ENCODE measurements at regions not wholly inside any gene's neighbourhood (a gene's known extent, or its start where the extent isn't known, plus 50 kb on each side); places are given as distances from the start of the nearest gene placed in this dataset.

- H3K4ac ChIP-seq (replicated peaks; ENCODE audit: insufficient read length, low read depth, low read length) = no peak overlapping the region
- no peak overlapping the region for H3K56ac ChIP-seq (replicated peaks; ENCODE audit: insufficient read length, low read depth, low read length)
- no peaks in the 10 kb centered on the region for H3K27me3 ChIP-seq (replicated peaks in 1 of 4; ENCODE audit: control insufficient read depth in 3 of 4, extremely low read depth in 1 of 4, insufficient read depth in 3 of 4, low read length in 3 of 4)
- 90% methylated on average over 2 of the region's 2 CpGs; no CpG with 5 or more reads in 1 of the 2 experiments for whole genome bisulfite sequencing, 2 experiments (ENCODE audit: extremely low coverage in 1 of 2, insufficient coverage in 1 of 2, insufficient read length in 1 of 2, insufficient replicate concordance in 2 of 2, low coverage in 1 of 2, low lambda C conversion rate in 2 of 2, missing lambda C conversion rate in 1 of 2)
- H3K4me3 ChIP-seq (ENCODE audit: extremely low read depth in 1 of 4, insufficient read depth in 2 of 4, low read depth in 3 of 4, low read length in 4 of 4) = no peak overlapping the region
- H4K91ac ChIP-seq (replicated peaks; ENCODE audit: insufficient read length, low read length) = no peak overlapping the region
- H3K27ac ChIP-seq (ENCODE audit: low read depth, low read length) = no peak overlapping the region
- H4K5ac ChIP-seq (ENCODE audit: insufficient read length, low read depth, low read length) = no peak overlapping the region
- no peak overlapping the region for H3K4me2 ChIP-seq (ENCODE audit: insufficient read depth in 1 of 2, low read depth in 2 of 2, low read length in 2 of 2)
- H4K20me1 ChIP-seq (replicated peaks in 1 of 2; ENCODE audit: control insufficient read depth in 1 of 2, insufficient read depth in 2 of 2, low read length in 2 of 2) = no peaks in the 10 kb centered on the region
- H3K36me3 ChIP-seq (ENCODE audit: control insufficient read depth in 2 of 4, insufficient read depth in 4 of 4, low read length in 3 of 4) = no peaks in the 10 kb centered on the region
- H2BK12ac ChIP-seq (ENCODE audit: low read depth, low read length) = no peak overlapping the region
- H3K79me1 ChIP-seq (ENCODE audit: low read depth, low read length) = no peaks in the 10 kb centered on the region
- DNase-seq (ENCODE audit: low read depth in 1 of 2, low spot score in 2 of 2) (no peak), FAIRE-seq (no peak)
- no peak for TF ChIP-seq HDAC2 (IDR thresholded peaks at IDR 0.05; ENCODE audit: borderline replicate concordance in 1 of 2, low read depth in 2 of 2, low read length in 2 of 2)
- TF ChIP-seq TCF12 (IDR thresholded peaks at IDR 0.05; ENCODE audit: low read depth, low read length) = no peak
- no peak for TF ChIP-seq ASH2L (IDR thresholded peaks at IDR 0.05; ENCODE audit: low read length)
- TF ChIP-seq TBP (IDR thresholded peaks at IDR 0.05; ENCODE audit: low read depth, low read length) = no peak
- TF ChIP-seq POLR2AphosphoS5 (IDR thresholded peaks at IDR 0.05; ENCODE audit: low read depth, low read length) = no peak
- no peak for TF ChIP-seq MAX (IDR thresholded peaks at IDR 0.05)
- no peak for TF ChIP-seq EP300 (IDR thresholded peaks at IDR 0.05; ENCODE audit: borderline replicate concordance in 1 of 2, low read depth in 2 of 2, low read length in 2 of 2)
- no peak for TF ChIP-seq CREB1 (IDR thresholded peaks at IDR 0.05)
- no peak for TF ChIP-seq CEBPB (IDR thresholded peaks at IDR 0.05; ENCODE audit: low read depth, low read length)
- no peak for TF ChIP-seq SIX5 (IDR thresholded peaks at IDR 0.05; ENCODE audit: low read depth, low read length)
- H3K4me1 ChIP-seq (replicated peaks in 1 of 4; ENCODE audit: control insufficient read depth in 3 of 4, insufficient read depth in 4 of 4, low read length in 3 of 4) = no peaks in the 10 kb centered on the region
- ChIA-PET POLR2A (ENCODE audit: partially characterized antibody) (no interaction called here), CTCF (ENCODE audit: partially characterized antibody) (interaction anchor here (0.9 kb wide), 1 partner anchor 12 kb away, joined by 3 read pairs; no protein-coding TSS in a partner anchor)
- H3K79me2 ChIP-seq (ENCODE audit: control insufficient read depth in 1 of 2, insufficient read depth in 2 of 2, low read length in 2 of 2) = no peaks in the 10 kb centered on the region
- H3K9ac ChIP-seq (replicated peaks in 1 of 4; ENCODE audit: extremely low read depth in 1 of 4, low read depth in 3 of 4, low read length in 3 of 4) = no peak overlapping the region
- H2BK15ac ChIP-seq (ENCODE audit: low read length) = no peak overlapping the region
- no peak overlapping the region for H2BK20ac ChIP-seq (ENCODE audit: low read length)
- no peak overlapping the region for H3K14ac ChIP-seq (ENCODE audit: insufficient read length)
- no peak overlapping the region for H2AFZ ChIP-seq (ENCODE audit: low read length)
- no peaks in the 10 kb centered on the region for H3K9me3 ChIP-seq (ENCODE audit: insufficient read depth in 2 of 2, low read depth in 1 of 2, low read length in 1 of 2)
- H2BK120ac ChIP-seq (replicated peaks; ENCODE audit: low read depth, low read length) = no peak overlapping the region
- no peak overlapping the region for H3K18ac ChIP-seq (ENCODE audit: extremely low read depth, low read length)
- no peaks in the 10 kb centered on the region for H3K23me2 ChIP-seq (ENCODE audit: low read depth, low read length)
- no peak overlapping the region for H2BK5ac ChIP-seq (ENCODE audit: low read depth, low read length)
- H4K8ac ChIP-seq (ENCODE audit: extremely low read depth, insufficient read depth, low read length) = no peak overlapping the region
- no peak overlapping the region for H3K23ac ChIP-seq (ENCODE audit: insufficient read length)
- no peak overlapping the region for H2AK5ac ChIP-seq (ENCODE audit: low read depth, low read length)
Measured at GRCh38 chrY:16645449-16645848, 1234.6 kb downstream of the CDY2B start.
